GM21717 (cell line): ENCODE measurements at regions not wholly inside any gene's neighbourhood (a gene's known extent, or its start where the extent isn't known, plus 50 kb on each side); places are given as distances from the start of the nearest gene placed in this dataset.

Source experiments
- ATAC-seq: cut with Tn5 transposase; IDR thresholded peaks from one replicate; pipeline ENCODE4 v1.9.1; 2021; ENCODE audit warnings: mild to moderate bottlenecking, moderate library complexity; ENCODE audit not compliant: unreplicated experiment

- ATAC-seq, result no peak
Observed at GRCh38 chr3:124518350-124518749, 211.9 kb upstream of the UMPS start.

DNA sequence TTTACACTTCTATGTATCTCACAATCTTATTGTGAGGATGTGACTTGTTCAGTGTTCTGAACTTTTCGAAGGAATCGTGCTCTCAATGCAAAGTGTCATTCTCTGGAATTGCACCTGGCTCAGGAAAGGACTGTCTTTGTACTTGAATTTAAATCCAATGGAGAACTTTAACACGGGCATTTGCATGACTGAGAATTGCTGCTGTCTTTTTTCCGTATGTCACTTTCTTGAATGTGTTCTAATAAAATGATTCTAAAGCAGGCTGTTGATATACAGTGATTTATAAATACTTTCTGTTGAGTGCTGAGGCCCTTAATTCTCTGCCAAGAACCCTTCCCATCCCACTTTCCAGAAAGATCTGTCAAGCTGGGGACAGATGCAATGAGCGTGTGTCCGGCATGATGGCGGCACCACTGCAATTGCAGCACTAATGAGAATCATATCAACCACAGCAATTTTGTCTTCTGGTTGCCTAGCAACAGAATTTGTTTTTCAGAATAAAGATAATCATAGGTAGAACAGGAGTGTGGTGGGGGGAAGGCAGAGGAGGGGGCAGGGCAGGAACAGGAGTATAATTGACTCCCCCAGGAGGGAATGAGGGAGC lies 210.6 kb upstream of the UMPS start:
- no peak for ATAC-seq

GRCh38 chr3:124520970-124521369 lies 209.3 kb upstream of the UMPS start:
- no peak for ATAC-seq

DNA sequence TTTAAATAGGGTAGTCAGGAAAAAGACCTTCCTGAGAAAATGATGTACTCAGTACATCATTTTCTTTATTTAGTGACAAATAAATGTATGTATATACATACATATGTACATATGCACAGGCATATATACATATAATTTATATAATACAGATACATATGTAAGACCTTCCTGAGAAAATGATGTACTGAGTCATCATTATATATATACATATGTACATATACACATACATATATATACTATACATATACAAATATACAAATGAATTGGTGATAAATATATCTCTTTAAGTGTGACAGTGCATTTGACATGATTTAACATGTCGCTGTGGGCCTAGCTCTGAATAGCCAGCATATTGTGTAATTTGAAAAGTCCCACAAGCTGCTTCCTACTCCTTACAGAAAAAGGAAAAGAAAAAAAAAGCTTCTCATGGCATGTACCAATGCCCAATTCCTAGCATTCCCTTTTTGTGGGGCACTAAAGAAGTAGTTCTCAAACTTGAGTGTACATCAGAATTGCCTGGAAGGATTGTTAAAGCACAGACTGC lies 208.1 kb upstream of the UMPS start:
- no peak for ATAC-seq

GRCh38 chr3:124526601-124527000 lies 203.7 kb upstream of the UMPS start:
- ATAC-seq, result no peak

GRCh38 chr3:124529826-124530571 lies 200.3 kb upstream of the UMPS start:
- ATAC-seq, result no peak

- no peak for ATAC-seq
Observed at GRCh38 chr3:124530916-124531315, 199.3 kb upstream of the UMPS start.

DNA sequence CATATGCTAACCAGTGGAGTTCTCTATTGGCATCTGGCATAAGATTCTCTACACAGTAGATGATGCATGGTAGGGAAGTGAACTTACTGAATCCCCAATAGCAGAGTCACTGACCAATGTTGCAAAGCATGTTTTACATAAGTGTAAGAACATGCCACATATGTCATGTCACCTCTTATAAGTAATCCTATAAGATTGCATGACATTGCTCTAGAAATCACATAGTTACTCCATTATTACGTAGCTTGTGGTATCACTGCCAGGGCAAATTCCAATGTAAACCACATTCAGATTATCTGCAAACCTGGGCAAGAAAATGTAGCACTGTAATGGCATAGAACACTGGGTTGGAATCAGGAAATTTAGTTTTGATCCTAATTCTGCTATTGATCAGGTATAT lies 198.2 kb upstream of the UMPS start:
- no peak for ATAC-seq

- no peak for ATAC-seq
Observed at GRCh38 chr3:124535306-124535705, 194.9 kb upstream of the UMPS start.

GRCh38 chr3:124540550-124541211 lies 189.6 kb upstream of the UMPS start:
- ATAC-seq, result no peak

GRCh38 chr3:124542214-124542869 lies 187.9 kb upstream of the UMPS start:
- ATAC-seq, result no peak

DNA sequence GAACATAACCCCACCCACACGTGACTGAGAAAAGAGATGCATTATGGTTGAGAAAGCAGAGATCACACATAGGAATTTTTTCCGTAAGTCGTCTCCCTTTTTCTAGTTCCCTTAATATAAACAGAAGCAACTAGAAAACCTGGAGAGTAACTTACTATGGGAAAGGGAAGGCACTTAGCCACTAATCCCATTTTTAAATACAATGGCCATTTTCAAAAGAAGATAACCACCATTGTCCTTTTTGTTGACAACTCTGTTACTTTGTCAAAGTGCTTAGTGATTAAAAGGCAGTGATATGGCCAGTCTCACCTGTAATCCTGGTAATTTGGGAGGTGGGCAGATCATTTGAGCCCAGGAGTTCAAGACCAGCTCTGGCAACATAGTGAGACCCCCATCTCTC lies 184.4 kb upstream of the UMPS start:
- ATAC-seq, result no peak

GRCh38 chr3:124552224-124552623 lies 178.0 kb upstream of the UMPS start:
- no peak for ATAC-seq

DNA sequence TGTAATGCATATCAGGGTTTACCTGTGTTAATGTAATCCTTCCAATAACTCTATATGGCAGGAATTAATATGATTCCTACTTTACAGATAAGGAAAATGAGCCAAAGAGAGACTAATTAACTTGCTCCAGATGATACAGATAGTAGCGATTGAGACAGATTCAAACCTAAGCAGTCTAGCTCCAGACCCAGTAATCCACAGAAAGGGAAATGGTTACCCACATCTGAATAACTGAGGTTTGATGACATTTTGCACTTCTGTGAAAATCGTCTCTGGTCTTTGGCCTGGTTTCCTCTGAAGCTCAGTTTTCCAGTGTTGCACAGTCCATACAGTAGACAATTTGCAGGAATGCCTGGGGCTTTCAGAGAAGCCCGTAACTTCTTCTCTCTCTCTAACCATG lies 177.1 kb upstream of the UMPS start:
- ATAC-seq, result no peak

- no peak for ATAC-seq
Observed at GRCh38 chr3:124556636-124557035, 173.6 kb upstream of the UMPS start.

GRCh38 chr3:124557433-124558232 lies 172.6 kb upstream of the UMPS start:
- no peak for ATAC-seq

DNA sequence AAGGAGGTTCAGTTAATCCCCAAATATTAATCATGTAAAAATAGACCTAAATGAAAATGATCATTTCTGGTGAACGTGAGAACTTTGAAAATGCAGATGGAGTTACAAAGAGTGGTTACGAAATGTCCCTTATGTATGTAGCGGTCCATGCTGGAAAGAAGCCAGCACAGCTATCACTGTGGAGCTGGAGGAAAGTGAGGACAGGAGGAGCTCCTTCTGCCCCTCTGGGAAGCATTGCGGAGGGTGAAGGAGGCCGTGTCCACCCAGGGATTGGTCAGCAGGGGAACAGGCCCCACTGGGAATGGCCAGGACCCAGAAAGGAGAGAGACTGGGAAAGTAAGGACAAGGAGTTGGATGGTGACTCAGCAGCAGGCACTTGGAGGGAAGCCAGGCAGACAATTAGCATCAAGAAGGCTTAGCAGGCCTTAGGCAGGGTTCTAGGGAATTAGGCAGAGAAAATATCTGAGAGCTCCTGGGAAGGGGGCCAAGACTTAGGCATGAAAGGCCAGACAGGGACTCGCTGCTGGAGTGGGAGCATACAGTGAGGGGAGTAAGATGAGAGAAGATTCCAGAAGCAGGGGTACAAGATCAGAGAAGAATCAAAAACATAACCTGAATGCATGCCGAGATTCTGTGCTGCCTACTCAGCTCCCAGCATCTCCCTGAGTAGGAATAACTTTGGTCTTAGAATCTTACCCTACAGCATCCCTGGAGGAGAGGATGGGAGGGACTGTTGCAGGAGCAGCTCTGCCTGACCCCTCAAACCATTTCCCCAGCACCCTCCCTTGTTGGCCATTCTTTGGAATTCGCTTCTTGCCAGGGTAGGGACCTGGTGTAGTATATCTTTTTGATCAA lies 171.0 kb upstream of the UMPS start:
- no peak for ATAC-seq

DNA sequence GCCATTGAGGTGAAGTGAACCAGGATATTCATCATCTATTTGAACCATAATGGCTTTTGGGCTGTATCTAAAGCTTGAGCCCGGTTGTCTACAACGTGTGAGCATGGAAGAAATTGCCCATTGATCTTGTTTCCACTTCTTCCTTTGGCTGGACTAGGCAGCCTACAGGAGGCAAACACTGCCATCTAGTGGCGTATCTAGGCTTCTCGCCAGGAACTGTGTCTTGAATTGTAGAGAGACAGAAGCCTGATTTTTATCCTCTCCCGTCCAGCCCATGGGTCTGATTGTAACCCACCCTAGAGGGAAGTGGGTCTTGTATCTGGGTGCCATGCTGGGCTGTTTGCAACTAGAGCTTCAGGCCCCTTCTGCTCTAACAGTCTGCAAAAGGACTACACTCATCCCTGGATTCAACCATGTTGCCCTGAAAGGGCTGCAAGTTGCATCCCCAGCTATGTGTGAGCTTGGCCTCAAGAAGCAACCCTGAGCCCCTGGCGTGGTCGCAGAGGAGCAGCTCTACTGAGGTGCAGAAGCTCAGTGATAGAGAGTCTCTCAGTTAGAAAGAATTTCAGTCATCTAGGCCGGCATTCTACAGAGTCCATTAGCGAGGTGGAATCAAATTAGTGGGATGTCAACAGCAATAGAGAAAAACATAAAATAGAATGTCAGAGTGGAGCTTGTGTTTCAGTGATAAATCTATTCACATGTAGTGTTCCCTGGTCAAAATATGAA lies 170.2 kb upstream of the UMPS start:
- ATAC-seq, result no peak

- ATAC-seq, result no peak
Observed at GRCh38 chr3:124560666-124561215, 169.5 kb upstream of the UMPS start.
